HG03108 (cell line): ENCODE measurements at regions not wholly inside any gene's neighbourhood (a gene's known extent, or its start where the extent isn't known, plus 50 kb on each side); places are given as distances from the start of the nearest gene placed in this dataset.

ENCODE experiments used
- ATAC-seq: cut with Tn5 transposase; IDR thresholded peaks from one replicate; pipeline ENCODE4 v1.9.1; 2021; ENCODE audit warnings: moderate library complexity; ENCODE audit not compliant: unreplicated experiment

DNA sequence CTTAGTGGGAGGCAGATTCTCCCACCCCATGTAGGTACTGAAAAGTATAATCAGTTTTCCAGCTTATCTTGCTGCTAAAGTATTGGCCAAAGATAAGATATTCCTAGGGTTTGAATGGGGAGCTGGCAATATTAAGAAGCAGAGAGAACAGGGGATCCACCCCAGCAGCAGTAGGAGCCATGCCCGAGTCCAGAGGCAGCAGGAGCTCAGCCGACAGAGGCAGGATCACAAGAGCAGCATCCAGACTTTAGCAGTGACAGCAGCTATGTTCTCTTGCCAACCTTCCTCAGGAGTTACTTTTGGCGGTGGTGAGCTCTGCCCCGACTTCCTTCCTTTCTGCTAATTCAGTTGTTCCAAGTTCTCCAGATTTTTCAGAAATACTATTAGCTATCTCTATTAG is 224.5 kb downstream of the GADD45G start:
- ATAC-seq: no peak

DNA sequence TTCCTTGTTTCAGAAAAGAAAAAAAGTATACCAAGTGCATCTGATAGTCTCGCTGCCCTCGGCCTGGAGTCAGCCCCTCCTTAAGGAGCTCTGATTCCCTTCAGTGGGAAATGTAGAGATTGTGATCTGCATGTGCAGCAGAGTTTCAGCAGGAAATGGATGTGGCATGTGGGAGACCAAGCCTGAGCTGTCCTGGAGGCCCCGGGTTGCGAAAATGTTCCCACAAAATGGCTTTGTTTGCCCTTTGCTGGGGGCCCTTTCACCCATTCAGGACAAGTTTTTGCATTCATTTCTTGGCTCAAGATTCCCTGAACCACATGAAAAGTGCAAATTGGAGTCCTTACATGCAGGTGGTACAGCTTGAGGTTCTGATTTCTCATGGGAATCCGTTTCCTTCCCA is 230.9 kb downstream of the GADD45G start:
- no peak for ATAC-seq

DNA sequence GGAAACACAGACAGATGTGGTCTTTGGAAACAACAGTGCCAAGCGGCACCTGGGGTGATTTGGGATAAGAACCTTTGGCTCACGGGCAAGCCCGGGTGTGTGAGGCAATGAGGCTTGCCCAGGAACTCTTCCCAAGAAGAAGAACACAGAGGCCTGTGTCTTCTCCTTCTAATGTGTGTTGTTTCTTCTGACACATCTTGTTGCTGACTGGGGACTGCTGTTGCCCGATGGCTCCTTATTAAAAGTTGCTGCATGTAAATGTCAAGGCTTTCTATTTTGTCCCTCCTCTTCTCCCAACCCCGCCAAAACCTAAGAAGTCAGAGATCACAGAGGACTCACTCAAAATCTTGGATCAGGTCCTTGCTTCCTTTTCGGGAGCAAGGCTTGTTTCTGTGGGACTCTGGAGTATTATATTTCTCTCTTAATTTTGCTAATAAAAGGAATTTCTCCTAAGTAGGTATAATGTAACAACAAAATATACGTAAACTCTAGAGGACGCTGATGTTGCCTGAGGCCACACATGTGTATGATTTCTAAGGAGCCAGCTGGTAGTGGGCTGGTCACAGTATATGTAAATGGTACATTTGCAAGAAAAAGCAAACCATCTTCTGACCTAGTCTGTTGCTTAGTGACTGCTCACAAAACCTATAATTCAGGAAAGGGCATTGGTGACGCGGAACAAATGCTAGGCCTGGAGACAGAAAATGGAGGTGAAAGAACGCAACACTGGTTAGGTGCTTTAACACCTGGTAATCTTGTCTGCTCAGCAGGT is 232.5 kb downstream of the GADD45G start:
- ATAC-seq: no peak

DNA sequence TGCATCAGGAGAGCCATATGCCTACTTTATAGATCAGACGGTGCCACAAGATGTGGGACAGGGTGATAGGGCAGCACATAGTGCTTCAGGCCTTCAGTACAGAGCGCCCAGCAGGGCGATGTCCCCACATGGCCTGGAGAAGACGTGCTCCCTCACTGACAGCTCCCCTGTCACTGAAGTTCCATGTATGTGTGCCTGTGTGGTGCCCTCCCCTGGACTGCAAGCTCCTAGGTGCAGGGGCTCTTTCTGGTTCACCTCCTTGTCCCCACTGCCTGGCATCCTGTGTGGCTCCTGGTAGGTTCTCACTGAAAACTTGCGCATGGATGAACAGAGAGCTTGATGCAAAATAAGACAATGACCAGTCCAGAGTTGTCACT is 233.1 kb downstream of the GADD45G start:
- ATAC-seq: no peak

DNA sequence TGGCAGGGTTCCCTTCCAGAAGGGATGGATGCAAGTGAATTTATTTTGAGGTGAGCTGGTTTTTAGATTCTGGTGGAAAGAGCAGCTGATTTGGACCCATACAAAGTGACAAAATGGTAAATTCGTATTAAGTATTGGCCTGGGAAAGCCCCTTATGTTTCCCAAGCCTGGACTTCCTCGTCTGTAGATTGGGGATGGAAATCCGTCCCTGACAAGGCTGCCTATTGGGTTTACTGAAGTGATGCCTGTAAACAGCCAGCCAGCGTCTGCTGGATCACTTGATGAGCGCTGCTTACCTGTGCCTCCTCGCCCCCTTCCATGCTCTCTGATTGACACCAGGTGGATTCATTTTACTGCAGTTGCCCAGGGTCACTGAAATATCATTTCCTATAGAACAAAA is 233.8 kb downstream of the GADD45G start:
- ATAC-seq: no peak

DNA sequence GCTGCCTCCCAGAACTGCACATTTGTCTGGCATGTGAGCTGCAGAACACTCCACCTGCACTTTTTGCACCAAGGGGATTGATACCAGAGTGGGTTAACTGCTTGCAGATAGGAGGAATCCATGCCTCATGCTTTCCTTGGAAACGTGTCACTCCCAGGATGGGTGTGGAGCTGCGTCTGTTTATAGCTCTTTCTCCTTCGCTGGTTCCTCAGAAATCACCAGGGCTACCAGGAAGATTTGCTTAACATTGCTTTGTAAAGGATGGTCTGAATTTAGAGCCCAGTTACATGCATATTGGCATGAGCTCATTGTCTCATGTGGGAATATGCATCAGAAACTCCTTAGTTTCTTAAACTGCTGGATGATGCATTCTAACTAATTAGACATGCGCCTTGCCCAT is 234.6 kb downstream of the GADD45G start:
- ATAC-seq: no peak

DNA sequence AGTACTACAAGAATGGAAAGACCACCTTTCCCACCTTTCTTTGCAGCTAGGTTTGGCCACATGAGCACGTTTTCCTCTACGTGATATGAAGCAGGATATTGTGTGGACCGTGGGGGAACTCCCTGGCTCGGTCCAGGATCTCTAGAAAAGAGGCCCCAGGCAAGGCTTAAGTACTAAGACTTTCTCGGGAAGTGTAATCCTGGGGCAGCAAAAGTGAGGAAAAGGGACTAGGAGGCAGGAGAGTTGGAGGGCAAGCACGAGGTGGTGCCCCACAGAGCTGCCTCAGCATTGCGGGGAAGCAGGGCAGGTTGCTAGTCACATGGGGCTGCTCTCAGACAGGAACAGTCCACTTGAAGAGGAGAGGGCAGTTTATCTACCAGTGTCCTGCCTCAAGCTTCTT is 235.1 kb downstream of the GADD45G start:
- ATAC-seq: no peak

DNA sequence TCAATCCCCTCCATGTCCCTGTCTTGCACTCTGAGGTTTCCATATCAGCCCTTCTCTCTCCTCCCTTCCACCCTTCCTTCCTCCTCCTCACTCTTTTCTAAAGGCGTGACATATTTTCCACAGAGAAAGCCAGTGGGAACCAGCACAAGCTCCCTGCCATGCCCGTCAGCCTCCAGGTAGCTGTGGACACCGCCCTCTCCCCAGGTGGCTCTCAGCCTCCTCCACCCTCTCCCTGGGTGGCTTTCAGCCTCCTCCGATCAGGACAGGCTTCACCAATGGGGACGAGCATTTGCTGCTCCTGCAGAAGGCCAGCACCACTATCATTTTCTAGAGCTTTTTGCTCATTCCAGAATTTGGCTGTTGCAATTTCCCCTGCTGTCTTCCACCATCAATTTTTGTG is 236.6 kb downstream of the GADD45G start:
- ATAC-seq: no peak

DNA sequence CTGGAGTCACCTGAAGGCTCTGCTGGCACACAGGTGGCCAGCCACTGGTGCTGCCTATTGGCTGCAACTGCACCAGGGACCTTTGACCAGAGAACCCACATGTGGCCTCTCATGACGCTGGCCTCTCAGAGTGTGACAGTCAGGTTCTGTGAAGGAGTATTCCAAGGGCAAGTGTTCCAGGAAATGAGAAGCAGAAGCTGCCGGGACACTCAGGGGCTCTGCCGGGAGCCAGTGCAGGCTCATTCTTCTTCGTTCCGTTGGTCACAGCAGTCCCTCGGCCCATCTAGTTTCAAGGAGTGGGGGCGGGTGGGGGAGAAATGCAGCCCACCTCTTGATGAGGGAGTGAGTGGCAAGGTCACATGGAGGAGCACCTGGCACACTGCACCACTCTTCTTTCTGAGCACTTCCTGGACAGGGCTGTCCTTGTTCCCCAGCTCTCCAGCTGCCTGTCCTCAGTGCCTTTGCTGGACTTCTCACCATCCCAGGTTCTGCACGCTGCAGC is 237.5 kb downstream of the GADD45G start:
- no peak for ATAC-seq

DNA sequence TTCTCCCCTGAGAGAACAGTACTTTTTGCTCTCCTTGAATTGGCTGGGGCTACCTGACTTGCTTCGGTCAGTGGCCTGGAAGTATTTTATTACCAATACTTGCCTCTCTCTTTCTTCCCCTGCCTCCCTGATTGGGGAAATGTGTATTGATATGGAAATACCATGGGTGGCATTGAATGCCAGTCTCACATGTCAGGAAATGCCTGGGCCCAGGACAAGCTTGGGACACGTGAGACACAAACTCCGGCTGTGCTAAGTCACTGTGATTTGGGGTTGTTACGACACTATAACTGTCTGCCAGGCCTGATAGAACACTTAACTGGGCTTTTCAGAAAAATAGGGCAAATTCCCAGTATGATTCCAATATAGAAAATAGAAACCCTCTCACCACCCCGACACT is 238.3 kb downstream of the GADD45G start:
- ATAC-seq: no peak

DNA sequence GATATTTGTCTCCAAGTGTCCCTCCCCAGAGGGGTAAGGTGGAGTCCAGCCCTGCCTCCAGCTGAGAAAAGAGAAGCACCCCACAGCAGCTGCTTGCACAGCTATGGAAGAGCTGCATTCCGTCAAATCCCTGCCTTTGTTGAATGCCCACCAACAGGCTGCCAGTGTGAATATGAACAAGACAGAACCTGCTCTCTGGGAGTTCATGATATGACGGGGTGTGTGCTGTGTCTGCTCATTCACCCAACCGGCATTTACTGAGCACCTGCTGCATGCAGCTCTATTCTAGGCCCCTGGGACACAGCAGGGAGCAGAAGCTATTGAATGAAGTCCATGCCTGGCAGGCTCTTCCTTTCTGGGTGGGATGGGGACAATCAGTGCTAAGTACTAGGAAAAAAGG is 238.8 kb downstream of the GADD45G start:
- no peak for ATAC-seq

DNA sequence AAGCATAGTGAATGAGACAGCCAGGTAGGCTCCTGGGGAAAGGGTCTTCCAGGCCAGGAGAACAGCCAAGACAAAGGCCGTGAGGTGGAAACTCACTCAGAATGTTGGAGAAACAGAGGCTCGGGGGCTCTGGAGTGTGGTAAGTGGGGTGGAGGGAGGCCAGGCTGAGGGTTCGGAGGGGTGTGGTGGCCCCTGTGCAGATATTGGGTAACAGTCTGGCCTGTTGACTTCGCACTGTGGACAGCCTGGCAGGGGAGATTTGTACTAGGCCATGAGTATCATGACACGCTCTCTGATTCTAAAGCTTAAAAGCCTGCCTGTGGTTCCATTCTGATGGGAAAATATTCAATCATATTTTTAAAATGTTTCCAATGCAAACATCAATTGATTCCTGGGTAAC is 239.3 kb downstream of the GADD45G start:
- no peak for ATAC-seq

DNA sequence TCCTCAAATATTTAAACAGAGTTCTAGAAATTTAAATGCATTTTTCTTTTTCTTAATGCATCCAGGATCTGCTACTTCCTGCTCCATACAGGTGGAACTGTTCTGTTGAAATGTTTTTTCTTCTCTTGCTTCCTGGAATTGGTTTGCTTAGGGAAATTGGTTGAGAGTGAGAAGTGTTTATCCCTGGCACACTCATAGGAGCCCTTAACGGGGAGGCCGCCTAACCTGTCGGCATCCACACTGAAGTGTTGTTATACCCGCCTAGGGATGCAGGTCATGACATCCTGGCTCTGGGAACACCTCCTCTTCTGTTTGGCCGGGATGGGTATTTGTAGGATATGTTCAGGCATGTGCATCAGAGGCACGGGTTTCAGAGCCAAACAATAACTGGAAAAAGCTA is 239.7 kb downstream of the GADD45G start:
- no peak for ATAC-seq

DNA sequence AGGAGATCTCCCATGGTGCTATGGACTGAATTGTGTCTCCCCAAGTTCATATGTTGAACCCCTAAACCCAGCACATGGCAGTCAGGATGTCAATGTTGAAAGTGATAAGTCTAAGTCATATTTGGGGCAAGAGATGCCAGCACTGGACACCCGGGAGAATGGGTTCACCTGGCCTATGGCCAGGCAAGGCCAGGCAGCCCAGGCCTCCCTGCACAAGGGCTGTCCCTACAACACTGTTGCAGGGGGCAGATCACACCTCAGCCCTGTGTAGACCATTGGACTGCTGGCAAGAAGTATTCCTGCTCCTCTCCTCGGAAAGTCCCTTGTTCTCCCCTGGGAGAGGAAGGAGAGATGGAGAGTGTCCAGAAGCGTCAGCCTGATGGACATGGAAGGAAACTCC is 240.5 kb downstream of the GADD45G start:
- no peak for ATAC-seq

DNA sequence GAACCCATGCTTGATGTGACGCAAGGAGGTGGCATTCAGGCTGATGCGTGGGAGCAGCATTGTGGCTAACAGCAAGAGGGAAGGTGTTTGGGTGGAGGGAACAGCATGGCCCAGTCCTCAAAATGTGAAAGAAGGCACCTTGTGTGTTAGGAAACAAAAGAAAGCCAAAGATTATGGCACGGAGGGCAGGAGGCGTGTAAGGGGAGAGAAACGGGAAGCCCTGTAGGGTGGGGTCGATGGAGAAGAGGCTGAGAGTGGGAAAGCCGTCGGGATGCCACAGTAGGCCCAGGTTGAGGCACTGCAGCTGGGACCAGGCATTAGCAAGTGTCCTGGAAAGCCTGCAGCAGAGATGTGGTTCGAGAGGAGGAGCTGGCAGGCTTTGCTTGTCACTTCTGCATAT is 241.1 kb downstream of the GADD45G start:
- ATAC-seq: no peak

DNA sequence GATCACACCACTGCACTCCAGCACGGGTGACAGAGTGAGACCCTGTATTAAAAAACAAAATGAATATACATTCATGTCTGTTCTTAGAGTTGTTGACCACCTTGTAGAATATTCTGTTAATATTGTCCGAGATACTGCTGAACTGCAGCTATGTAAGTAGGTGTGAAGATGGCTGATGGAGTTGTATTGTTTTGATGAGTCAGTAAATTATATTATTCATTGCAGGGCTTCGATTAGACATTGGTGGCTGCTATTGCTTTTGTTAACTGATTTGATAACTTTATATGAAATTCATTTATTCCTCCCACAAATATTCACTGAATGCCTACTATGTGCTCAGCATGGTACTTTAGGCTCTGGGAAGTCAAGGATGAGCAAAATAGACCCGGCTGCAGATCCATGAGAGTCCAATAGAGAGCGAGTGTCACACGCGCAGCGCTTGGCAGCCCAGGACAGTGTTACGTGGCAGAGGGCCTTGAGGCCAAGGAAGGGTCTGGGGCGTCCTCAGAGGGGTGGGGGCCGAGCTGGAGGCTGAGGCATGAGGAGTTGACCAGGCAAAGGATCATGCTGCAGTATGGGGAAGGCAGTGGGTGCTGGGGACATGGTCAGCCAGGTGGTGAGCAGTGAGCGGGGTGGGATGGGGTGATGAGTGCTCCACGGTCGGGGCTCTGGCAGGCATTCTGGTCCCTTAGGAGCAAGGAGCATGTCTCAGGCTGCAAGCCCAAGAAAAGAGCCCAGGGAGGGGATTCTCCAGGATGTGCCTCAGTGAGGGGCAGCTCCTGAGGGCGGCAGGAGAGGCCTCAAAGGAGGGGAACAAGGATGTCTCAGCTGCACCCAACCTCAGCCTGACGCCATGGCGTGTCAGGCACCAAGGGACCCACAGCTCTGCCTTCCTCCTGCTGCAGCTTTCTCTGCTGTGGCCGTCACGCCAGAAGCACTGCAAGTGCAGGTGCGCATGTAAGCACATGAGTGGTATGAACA is 243.5 kb downstream of the GADD45G start:
- no peak for ATAC-seq

DNA sequence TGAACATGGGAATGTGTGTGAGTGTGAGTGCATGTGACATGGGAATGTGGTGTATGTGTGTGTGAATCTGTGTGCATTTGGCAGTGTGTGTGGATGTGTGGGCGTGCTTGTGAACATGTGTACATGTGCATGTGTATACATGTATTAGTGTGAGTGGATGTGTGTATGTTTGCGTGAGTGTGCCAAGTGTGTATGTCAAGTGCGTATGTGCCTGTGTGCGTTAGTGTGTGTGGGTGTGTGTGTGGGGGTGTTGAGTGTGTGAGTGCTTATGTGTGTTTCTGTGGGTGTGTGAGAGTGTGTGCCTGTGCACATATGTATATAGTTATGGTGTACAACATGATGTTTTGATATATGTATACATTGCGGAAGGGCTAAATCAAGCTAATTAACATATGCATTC is 244.3 kb downstream of the GADD45G start:
- no peak for ATAC-seq

DNA sequence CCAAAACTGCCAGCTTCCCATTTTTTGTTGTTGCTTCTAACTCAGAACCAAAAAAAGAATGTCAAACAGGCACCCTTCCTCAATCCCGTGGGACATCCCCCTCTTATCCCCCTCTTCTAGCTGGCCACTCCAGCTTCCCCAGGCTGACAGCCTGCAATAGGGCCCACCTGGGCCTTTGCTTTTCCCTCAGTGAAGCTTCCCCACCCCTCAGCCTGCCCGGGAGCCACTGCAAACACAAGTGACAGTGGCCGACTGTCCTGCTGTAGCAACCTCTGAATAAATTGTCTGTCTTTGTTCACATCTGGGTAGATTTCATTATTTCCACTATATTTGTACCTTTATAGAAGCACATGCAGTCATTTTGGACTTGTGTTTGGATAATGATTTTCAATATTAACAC is 245.3 kb downstream of the GADD45G start:
- no peak for ATAC-seq

DNA sequence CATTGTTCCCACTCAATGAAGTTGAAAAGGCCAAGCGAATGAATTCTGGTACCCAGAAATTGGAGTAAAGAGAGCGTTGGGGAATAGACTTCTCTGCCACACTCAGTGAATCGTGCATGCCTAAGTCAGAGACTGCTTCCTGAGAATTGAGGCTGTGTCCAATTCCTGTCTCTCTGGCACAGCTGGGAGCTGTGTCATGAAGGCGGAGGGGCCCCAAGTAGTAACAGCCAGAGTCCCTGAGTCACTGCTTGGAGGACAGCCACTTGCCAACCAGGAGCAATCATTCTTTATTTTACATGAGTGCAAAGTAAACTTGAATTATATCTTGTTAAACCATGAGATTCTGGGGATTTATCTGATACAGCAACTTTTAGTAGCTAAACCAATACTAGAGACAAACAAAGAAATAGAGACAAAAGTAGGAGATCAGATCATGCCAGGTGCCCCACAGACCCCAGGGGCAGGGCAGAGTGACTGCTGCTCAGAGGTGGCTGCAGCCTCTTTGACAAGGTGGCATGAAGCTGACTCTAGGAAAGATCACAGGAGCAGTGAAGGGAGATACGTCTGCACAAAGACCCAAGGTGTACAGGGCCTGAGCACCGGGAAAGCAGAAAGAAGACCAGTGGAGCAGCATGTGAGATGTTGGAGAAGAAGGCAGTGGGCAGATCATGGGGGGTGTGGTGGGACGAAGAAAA is 246.0 kb downstream of the GADD45G start:
- ATAC-seq: no peak

DNA sequence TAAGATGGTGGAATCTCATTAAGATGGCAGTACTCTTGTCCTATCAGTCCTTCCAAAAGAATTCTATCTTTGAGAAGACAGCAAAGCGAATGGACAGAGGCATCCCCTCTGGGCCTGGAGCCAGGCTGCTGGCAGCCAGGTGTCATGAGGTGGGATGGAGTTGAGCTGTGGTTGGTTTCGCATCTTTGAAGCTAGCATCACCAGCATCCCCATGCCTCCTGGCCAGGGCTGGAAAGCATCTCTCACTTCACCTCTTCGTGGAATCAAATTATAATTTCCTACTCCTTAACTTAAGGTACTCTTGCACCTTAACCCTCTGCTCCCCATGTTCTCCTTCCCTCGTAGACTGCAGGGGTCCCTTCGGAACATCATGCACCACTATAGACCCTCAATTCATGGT is 248.3 kb downstream of the GADD45G start:
- no peak for ATAC-seq

DNA sequence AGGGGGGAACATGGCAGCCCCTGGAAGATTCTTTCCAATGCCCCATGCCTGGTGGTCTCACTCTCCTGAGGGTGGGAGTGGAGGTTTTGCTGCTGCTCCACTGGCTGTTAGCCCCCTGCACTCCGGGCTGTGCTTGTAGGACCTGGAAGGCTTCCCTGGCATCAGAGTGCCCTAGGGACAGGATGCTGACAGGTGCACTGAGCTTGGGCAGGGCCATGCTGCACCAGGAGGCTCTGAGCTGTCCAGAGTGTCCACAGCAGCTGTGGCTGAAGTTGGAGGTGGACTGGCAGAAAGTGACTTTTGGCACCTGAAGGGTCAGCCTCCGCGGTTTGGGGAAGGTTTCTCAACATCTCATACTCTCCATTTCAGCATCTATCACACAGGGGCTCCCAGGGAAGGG is 249.1 kb downstream of the GADD45G start:
- no peak for ATAC-seq
